ENCODE measurements at regions not wholly inside any gene's neighbourhood (a gene's known extent, or its start where the extent isn't known, plus 50 kb on each side); places are given as distances from the start of the nearest gene placed in this dataset.

- H3K4me3 ChIP-seq, result no peak overlapping the region
- DNase-seq (ENCODE audit: low spot score in 2 of 2), result no peak
- no peaks in the 10 kb centered on the region for H3K27me3 ChIP-seq
- H3K4me1 ChIP-seq, result no peaks in the 10 kb centered on the region
- 88 to 90% methylated on average over 6 of the region's 6 CpGs for WGBS, 2 donors
- H3K36me3 ChIP-seq, result no peaks in the 10 kb centered on the region
- TF ChIP-seq EP300 (IDR thresholded peaks at IDR 0.05) (no peak), CTCF (IDR thresholded peaks at IDR 0.05) (no peak), POLR2A (IDR thresholded peaks at IDR 0.05) (no peak)
- H3K9me3 ChIP-seq, result no peaks in the 10 kb centered on the region
- no peak overlapping the region for H3K27ac ChIP-seq
Measured at GRCh38 chr9:26229324-26230054, 551.2 kb upstream of the TUSC1 start.

GRCh38 chr9:26228273-26228672 is 550.0 kb upstream of the TUSC1 start:
- no peaks in the 10 kb centered on the region for H3K4me1 ChIP-seq
- no peak for TF ChIP-seq CTCF (IDR thresholded peaks at IDR 0.05)
- no peak for TF ChIP-seq EP300 (IDR thresholded peaks at IDR 0.05)
- TF ChIP-seq POLR2A (IDR thresholded peaks at IDR 0.05), result no peak
- 70 to 72% methylated on average over 2 of the region's 2 CpGs for WGBS, 2 donors

GRCh38 chr9:26221290-26221689 is 543.0 kb upstream of the TUSC1 start:
- Histone ChIP-seq H3K27me3 (no peaks in the 10 kb centered on the region), H3K36me3 (no peaks in the 10 kb centered on the region), H3K4me3 (no peak overlapping the region), H3K9me3 (no peaks in the 10 kb centered on the region), H3K4me1 (no peaks in the 10 kb centered on the region), H3K27ac (no peak overlapping the region)
- DNase-seq (ENCODE audit: low spot score in 2 of 2), result no peak
- TF ChIP-seq CTCF (IDR thresholded peaks at IDR 0.05), result no peak
- no peak for TF ChIP-seq EP300 (IDR thresholded peaks at IDR 0.05)
- TF ChIP-seq POLR2A (IDR thresholded peaks at IDR 0.05), result no peak

More at GRCh38 chr9:26228273-26228672, 550.0 kb upstream of the TUSC1 start:
- Histone ChIP-seq H3K36me3 (no peaks in the 10 kb centered on the region), H3K27me3 (no peaks in the 10 kb centered on the region), H3K4me3 (no peak overlapping the region), H3K9me3 (no peaks in the 10 kb centered on the region), H3K27ac (no peak overlapping the region)
- DNase-seq (ENCODE audit: low spot score in 2 of 2), result no peak

- Histone ChIP-seq H3K27me3 (no peaks in the 10 kb centered on the region), H3K4me3 (no peak overlapping the region), H3K36me3 (no peaks in the 10 kb centered on the region), H3K4me1 (no peaks in the 10 kb centered on the region), H3K27ac (no peak overlapping the region), H3K9me3 (no peaks in the 10 kb centered on the region)
- no peak for DNase-seq (ENCODE audit: low spot score in 2 of 2)
- no peak for TF ChIP-seq EP300 (IDR thresholded peaks at IDR 0.05)
- no peak for TF ChIP-seq CTCF (IDR thresholded peaks at IDR 0.05)
- no peak for TF ChIP-seq POLR2A (IDR thresholded peaks at IDR 0.05)
Measured at GRCh38 chr9:26220367-26220766, 542.1 kb upstream of the TUSC1 start.

GRCh38 chr9:26219961-26220360 is 541.7 kb upstream of the TUSC1 start:
- Histone ChIP-seq H3K27ac (no peak overlapping the region), H3K36me3 (no peaks in the 10 kb centered on the region), H3K4me3 (no peak overlapping the region), H3K27me3 (no peaks in the 10 kb centered on the region), H3K9me3 (no peaks in the 10 kb centered on the region), H3K4me1 (no peaks in the 10 kb centered on the region)
- WGBS, 2 donors, result 46 to 49% methylated on average over 9 of the region's 9 CpGs
- no peak for DNase-seq (ENCODE audit: low spot score in 2 of 2)
- no peak for TF ChIP-seq CTCF (IDR thresholded peaks at IDR 0.05)
- TF ChIP-seq POLR2A (IDR thresholded peaks at IDR 0.05), result no peak
- no peak for TF ChIP-seq EP300 (IDR thresholded peaks at IDR 0.05)
